ENCODE measurements at regions not wholly inside any gene's neighbourhood (a gene's known extent, or its start where the extent isn't known, plus 50 kb on each side); places are given as distances from the start of the nearest gene placed in this dataset.

DNA sequence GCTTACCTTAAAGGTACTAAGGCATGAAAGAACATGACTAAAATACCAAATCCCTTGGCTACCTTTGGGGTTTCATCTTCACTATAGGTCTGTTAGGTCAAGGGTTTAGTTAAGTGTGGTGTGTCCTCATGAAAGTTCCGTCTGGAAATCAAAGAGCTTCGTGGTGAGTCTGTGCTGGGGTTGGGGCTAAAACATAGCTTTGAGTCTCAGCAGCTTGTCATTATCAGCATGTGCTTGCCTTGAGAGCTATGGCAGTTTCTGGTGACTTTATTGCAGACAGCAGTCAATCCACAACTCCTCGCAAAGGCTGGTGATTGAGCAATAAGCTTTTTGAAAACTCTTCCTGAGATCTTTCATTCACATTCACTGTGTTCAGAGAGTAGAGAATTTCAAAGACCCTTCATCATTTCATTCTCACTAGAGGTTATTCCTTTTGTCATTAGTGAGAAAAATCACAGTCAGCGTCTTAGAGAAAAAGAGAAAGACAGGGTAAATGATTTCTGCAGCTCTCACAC, 53.2 kb upstream of the CCDC6 start:
- TF ChIP-seq CTCF (IDR thresholded peaks at IDR 0.05): no peak
- TF ChIP-seq POLR2A (IDR thresholded peaks at IDR 0.05): no peak

All from esophagus squamous epithelium (tissue), 4 donors.